MM.1S (cell line): ENCODE measurements at regions not wholly inside any gene's neighbourhood (a gene's known extent, or its start where the extent isn't known, plus 50 kb on each side); places are given as distances from the start of the nearest gene placed in this dataset.

ENCODE experiments used
- CTCF ChIP-seq: fragments of 300-600 bp; sonication (generic); IDR thresholded peaks from 2 replicates; pipeline ENCODE4 v1.5.1; 2016; ENCODE audit warnings: antibody characterized with exemption, low read length, mixed read lengths
- EZH2phosphoT487 ChIP-seq: fragments of 300-600 bp; sonication (generic); IDR thresholded peaks from 2 replicates; pipeline ENCODE4 v1.6.1; 2018; ENCODE audit warnings: antibody characterized with exemption, low read length

- TF ChIP-seq EZH2phosphoT487: no peak
- no peak for TF ChIP-seq CTCF
Observed at GRCh38 chr12:107164392-107164791, 71.0 kb upstream of the CRY1 start.
